ENCODE measurements at regions not wholly inside any gene's neighbourhood (a gene's known extent, or its start where the extent isn't known, plus 50 kb on each side); places are given as distances from the start of the nearest gene placed in this dataset.

DNA sequence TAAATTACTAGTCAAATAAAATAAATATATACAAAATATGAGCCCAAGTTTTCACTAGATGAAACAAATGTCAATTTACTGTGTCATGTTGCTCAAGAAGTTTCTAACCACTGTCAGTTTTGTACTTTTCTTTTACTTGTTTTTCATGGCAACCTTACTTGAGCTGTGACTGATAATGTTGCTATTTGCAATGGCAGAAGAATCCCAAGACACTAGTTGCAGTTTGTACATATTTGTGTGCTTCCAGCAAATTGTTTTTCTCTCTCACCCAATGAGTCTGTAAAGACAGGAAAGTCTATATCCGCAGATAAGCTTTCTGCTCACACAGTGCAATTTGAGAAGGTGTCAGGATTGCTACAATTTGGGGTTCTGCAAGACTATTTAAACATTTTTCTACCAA lies 338.6 kb upstream of the PCSK5 start:
- TF ChIP-seq, protein P1, sequence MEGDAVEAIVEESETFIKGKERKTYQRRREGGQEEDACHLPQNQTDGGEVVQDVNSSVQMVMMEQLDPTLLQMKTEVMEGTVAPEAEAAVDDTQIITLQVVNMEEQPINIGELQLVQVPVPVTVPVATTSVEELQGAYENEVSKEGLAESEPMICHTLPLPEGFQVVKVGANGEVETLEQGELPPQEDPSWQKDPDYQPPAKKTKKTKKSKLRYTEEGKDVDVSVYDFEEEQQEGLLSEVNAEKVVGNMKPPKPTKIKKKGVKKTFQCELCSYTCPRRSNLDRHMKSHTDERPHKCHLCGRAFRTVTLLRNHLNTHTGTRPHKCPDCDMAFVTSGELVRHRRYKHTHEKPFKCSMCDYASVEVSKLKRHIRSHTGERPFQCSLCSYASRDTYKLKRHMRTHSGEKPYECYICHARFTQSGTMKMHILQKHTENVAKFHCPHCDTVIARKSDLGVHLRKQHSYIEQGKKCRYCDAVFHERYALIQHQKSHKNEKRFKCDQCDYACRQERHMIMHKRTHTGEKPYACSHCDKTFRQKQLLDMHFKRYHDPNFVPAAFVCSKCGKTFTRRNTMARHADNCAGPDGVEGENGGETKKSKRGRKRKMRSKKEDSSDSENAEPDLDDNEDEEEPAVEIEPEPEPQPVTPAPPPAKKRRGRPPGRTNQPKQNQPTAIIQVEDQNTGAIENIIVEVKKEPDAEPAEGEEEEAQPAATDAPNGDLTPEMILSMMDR (conservative IDR thresholded peaks at IDR 0.05) = no peak
- TF ChIP-seq EZH2 (IDR thresholded peaks at IDR 0.05; ENCODE audit: low read depth) = no peak
